Hepatocyte (in vitro differentiated cells): ENCODE measurements at regions not wholly inside any gene's neighbourhood (a gene's known extent, or its start where the extent isn't known, plus 50 kb on each side); places are given as distances from the start of the nearest gene placed in this dataset.

Experiments used
- DNase-seq: peaks from one replicate; pipeline ENCODE4 v3.0.0-alpha.2; 2016; ENCODE audit warnings: low spot score
- H2AFZ ChIP-seq: fragments of 200-600 bp; sonication (generic); 2 replicates; pipeline ENCODE4 v1.6.0; 2016; ENCODE audit warnings: antibody characterized with exemption, mild to moderate bottlenecking
- H3K27ac ChIP-seq: fragments of 200-600 bp; sonication (generic); 2 replicates; pipeline ENCODE4 v1.5.1; 2016; ENCODE audit warnings: mild to moderate bottlenecking
- H3K27me3 ChIP-seq: fragments of 200-600 bp; sonication (generic); 2 replicates; pipeline ENCODE4 v1.6.1; 2016
- H3K36me3 ChIP-seq: fragments of 200-600 bp; sonication (generic); replicated peaks from 2 replicates; pipeline ENCODE4 v1.5.1; 2016; ENCODE audit warnings: low read depth; ENCODE audit not compliant: insufficient read depth
- H3K4me1 ChIP-seq: fragments of 200-600 bp; sonication (generic); 2 replicates; pipeline ENCODE4 v1.5.1; 2016; ENCODE audit warnings: mild to moderate bottlenecking, moderate library complexity; ENCODE audit not compliant: insufficient read depth
- H3K4me2 ChIP-seq: fragments of 200-600 bp; sonication (generic); 2 replicates; pipeline ENCODE4 v1.6.0; 2016
- H3K4me3 ChIP-seq: fragments of 200-600 bp; sonication (generic); 2 replicates; pipeline ENCODE4 v1.5.1; 2016; ENCODE audit warnings: mild to moderate bottlenecking
- H3K79me2 ChIP-seq: fragments of 200-600 bp; sonication (generic); 2 replicates; pipeline ENCODE4 v1.6.0; 2017; ENCODE audit warnings: mild to moderate bottlenecking
- H3K9me2 ChIP-seq: fragments of 200-600 bp; sonication (generic); replicated peaks from 2 replicates; pipeline ENCODE4 v1.6.0; 2017; ENCODE audit warnings: mild to moderate bottlenecking; ENCODE audit not compliant: insufficient read depth
- H3K9me3 ChIP-seq: fragments of 200-600 bp; sonication (generic); 2 replicates; pipeline ENCODE4 v1.5.1; 2016; ENCODE audit warnings: low read depth, mild to moderate bottlenecking
- H4K20me1 ChIP-seq: fragments of 200-600 bp; sonication (generic); 2 replicates; pipeline ENCODE4 v1.6.0; 2016; ENCODE audit warnings: mild to moderate bottlenecking; ENCODE audit not compliant: insufficient read depth, poor library complexity, severe bottlenecking
- EZH2 ChIP-seq: fragments of 200-600 bp; sonication (generic); IDR thresholded peaks from 2 replicates; pipeline ENCODE4 v1.6.1; 2016; ENCODE audit warnings: antibody characterized with exemption, mild to moderate bottlenecking, borderline replicate concordance
- EZH2phosphoT487 ChIP-seq: fragments of 200-600 bp; sonication (generic); IDR thresholded peaks from one replicate; pipeline ENCODE4 v1.6.1; 2018; ENCODE audit warnings: antibody characterized with exemption, mild to moderate bottlenecking, low read depth, moderate library complexity; ENCODE audit not compliant: unreplicated experiment, severe bottlenecking
- WGBS: methylation state at CpG from one replicate; pipeline ENCODE4 v1.1.6; 2016; ENCODE audit warnings: low lambda C conversion rate; ENCODE audit errors: missing lambda C conversion rate; 5-methylcytosine and 5-hydroxymethylcytosine counted together
- TF ChIP-seq, protein P1 (sequence below): fragments of 200-600 bp; sonication (generic); IDR thresholded peaks from 2 replicates; pipeline ENCODE4 v1.5.1; 2016; ENCODE audit warnings: antibody characterized with exemption, mild to moderate bottlenecking; ENCODE audit not compliant: poor library complexity

DNA sequence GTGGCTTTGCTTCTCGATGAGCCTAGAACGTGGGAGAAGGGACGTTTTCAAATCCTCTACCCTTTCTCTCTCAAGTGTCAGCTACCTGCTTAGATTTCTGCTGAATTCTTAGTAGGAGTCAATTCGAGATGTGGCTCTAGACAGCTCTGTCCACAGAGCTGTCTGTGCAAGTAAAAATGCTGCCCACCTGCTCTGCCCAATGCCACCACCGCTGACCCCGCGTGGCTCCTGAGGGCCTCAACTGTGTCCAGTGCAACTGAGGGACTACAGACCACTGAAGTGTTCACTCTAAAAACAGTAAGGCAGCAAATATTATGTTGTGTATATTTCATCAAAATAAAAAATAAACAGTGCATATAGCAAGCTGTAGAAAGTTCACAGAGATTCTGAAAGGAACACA lies 266.3 kb downstream of the ZNF516 start:
- no peaks in the 10 kb centered on the region for H4K20me1 ChIP-seq
- no peaks in the 10 kb centered on the region for H3K4me1 ChIP-seq
- H3K9me2 ChIP-seq: no peaks in the 10 kb centered on the region
- DNase-seq: no peak
- H3K27ac ChIP-seq: no peak overlapping the region
- TF ChIP-seq, protein P1, sequence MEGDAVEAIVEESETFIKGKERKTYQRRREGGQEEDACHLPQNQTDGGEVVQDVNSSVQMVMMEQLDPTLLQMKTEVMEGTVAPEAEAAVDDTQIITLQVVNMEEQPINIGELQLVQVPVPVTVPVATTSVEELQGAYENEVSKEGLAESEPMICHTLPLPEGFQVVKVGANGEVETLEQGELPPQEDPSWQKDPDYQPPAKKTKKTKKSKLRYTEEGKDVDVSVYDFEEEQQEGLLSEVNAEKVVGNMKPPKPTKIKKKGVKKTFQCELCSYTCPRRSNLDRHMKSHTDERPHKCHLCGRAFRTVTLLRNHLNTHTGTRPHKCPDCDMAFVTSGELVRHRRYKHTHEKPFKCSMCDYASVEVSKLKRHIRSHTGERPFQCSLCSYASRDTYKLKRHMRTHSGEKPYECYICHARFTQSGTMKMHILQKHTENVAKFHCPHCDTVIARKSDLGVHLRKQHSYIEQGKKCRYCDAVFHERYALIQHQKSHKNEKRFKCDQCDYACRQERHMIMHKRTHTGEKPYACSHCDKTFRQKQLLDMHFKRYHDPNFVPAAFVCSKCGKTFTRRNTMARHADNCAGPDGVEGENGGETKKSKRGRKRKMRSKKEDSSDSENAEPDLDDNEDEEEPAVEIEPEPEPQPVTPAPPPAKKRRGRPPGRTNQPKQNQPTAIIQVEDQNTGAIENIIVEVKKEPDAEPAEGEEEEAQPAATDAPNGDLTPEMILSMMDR: no peak
- TF ChIP-seq EZH2phosphoT487 (no peak), EZH2 (no peak)
- H3K4me3 ChIP-seq: no peak overlapping the region
- no peaks in the 10 kb centered on the region for H3K27me3 ChIP-seq
- H3K4me2 ChIP-seq: no peak overlapping the region
- no peak overlapping the region for H2AFZ ChIP-seq
- no peaks in the 10 kb centered on the region for H3K79me2 ChIP-seq
- H3K9me3 ChIP-seq: no peaks in the 10 kb centered on the region
- WGBS: 81% methylated on average over 7 of the region's 7 CpGs
- H3K36me3 ChIP-seq: no peaks in the 10 kb centered on the region

DNA sequence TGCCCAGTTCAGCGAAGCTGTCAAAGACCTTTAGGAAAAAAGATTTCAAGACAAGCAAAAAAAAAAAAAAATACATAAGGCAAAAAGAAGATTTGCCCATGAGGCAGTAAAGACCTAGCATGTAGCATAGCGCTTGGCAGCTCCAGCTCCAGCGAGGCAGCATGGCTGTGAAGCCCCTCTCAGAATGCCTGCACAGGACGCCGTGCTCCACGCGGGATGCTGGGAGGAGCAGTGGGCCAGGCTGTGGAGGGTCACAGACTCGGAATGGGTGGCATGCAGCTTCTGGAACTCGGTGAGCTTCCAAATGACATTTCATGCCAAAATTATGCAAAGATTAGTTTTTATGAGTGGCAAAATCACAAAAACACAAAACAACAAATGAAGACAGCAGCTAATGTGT lies 267.3 kb downstream of the ZNF516 start:
- no peak overlapping the region for H3K4me3 ChIP-seq
- H3K36me3 ChIP-seq: no peaks in the 10 kb centered on the region
- H3K79me2 ChIP-seq: no peaks in the 10 kb centered on the region
- H3K4me2 ChIP-seq: no peak overlapping the region
- H4K20me1 ChIP-seq: no peaks in the 10 kb centered on the region
- DNase-seq: no peak
- no peaks in the 10 kb centered on the region for H3K4me1 ChIP-seq
- no peaks in the 10 kb centered on the region for H3K27me3 ChIP-seq
- TF ChIP-seq EZH2 (no peak), EZH2phosphoT487 (no peak)
- TF ChIP-seq, protein P1: no peak
- H3K9me2 ChIP-seq: no peaks in the 10 kb centered on the region
- H3K9me3 ChIP-seq: no peaks in the 10 kb centered on the region
- WGBS: 85% methylated on average over 9 of the region's 9 CpGs
- H2AFZ ChIP-seq: no peak overlapping the region
- H3K27ac ChIP-seq: no peak overlapping the region

DNA sequence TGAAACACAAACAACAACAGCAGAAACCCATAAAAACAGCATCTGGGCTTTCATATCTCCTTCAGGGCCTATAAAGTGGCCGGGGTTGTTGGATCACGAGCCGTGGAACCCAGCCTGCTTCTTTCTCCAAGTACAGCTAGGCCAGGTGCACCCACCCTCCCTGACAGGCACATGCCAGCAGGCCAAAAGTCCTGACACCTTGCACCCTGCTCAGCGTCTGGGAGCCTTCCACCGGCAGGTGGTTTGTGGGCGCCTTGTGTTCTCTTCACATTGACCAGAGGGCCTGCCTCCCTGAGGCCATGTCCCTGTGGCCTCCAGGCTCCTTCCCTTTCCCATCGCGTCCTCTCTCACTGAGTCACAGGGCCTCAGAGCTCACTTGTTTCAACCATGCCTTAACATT lies 271.6 kb downstream of the ZNF516 start:
- H3K9me3 ChIP-seq: no peaks in the 10 kb centered on the region

More for the DNA sequence above, 271.6 kb downstream of the ZNF516 start:
- TF ChIP-seq EZH2phosphoT487 (no peak), EZH2 (no peak)
- TF ChIP-seq, protein P1: no peak
- H3K9me2 ChIP-seq: no peaks in the 10 kb centered on the region
- WGBS: 88% methylated on average over 8 of the region's 8 CpGs
- no peak overlapping the region for H3K4me2 ChIP-seq
- no peaks in the 10 kb centered on the region for H4K20me1 ChIP-seq
- no peaks in the 10 kb centered on the region for H3K79me2 ChIP-seq
- H3K27ac ChIP-seq: no peak overlapping the region
- no peaks in the 10 kb centered on the region for H3K27me3 ChIP-seq
- H3K36me3 ChIP-seq: no peaks in the 10 kb centered on the region
- no peak overlapping the region for H3K4me3 ChIP-seq
- H2AFZ ChIP-seq: no peak overlapping the region
- no peaks in the 10 kb centered on the region for H3K4me1 ChIP-seq
- DNase-seq: no peak
